Uterus (tissue), 2 donors: ENCODE measurements at regions not wholly inside any gene's neighbourhood (a gene's known extent, or its start where the extent isn't known, plus 50 kb on each side); places are given as distances from the start of the nearest gene placed in this dataset.

Source experiments
- CTCF ChIP-seq, 4 experiments: fragments of 200-600 bp in 2 of 4; fragments of 450-650 bp in 2 of 4; sonication (generic) in 2 of 4; IDR thresholded peaks; one replicate each; pipeline ENCODE4 v1.5.1; 2016 to 2019; ENCODE audit warnings: antibody characterized with exemption in 4 of 4, mild to moderate bottlenecking in 2 of 4, moderate library complexity in 1 of 4
- POLR2A ChIP-seq, 2 donors: fragments of 450-650 bp; IDR thresholded peaks; one replicate each; pipeline ENCODE4 v1.6.1; 2016; ENCODE audit warnings: antibody characterized with exemption in 2 of 2, mild to moderate bottlenecking in 1 of 2, moderate library complexity in 1 of 2

GRCh38 chr14:80381807-80382363 lies 170.6 kb upstream of the DIO2 start:
- TF ChIP-seq POLR2A (IDR thresholded peaks at IDR 0.05), result no peak
- TF ChIP-seq CTCF (IDR thresholded peaks at IDR 0.05), result no peak
